Endothelial cell of umbilical vein (primary cell): ENCODE measurements at regions not wholly inside any gene's neighbourhood (a gene's known extent, or its start where the extent isn't known, plus 50 kb on each side); places are given as distances from the start of the nearest gene placed in this dataset.

Source experiments
- BruUV-seq: library from RNA; stranded (reverse); fragments of 400-500 nt; replicated peaks from 2 replicates; lab custom pipeline; 2021; lab: Mats Ljungman, UMichigan
- CTCF ChIA-PET: fragments of 300-600, 350-600 bp; sonication (Branson Sonifier 250); formaldehyde crosslinking; loops from one replicate; lab custom pipeline; 2021; ENCODE audit warnings: antibody characterized with exemption, inconsistent platforms; lab: Charles Lee
- POLR2A ChIA-PET: fragments of 300-600, 350-600 bp; sonication (Branson Sonifier 250); formaldehyde crosslinking; loops from one replicate; lab custom pipeline; 2021; ENCODE audit warnings: antibody characterized with exemption, inconsistent platforms; lab: Charles Lee
- DNase-seq: peaks from one replicate; pipeline ENCODE4 v3.0.0-alpha.2; 2011; ENCODE audit warnings: low read depth, low spot score
- FAIRE-seq: peaks from 2 replicates; lab custom pipeline; 2011; peaks lifted over from hg19 to GRCh38; lab: Jason Lieb, UNC
- H2AFZ ChIP-seq: 2 replicates; pipeline ENCODE4 v1.6.0; 2012; ENCODE audit warnings: low read depth, low read length, control low read depth, inconsistent platforms
- H3K27ac ChIP-seq: 2 replicates; pipeline ENCODE4 v1.5.1; 2011; ENCODE audit warnings: low read depth, mild to moderate bottlenecking, control low read depth, low read length, moderate library complexity; ENCODE audit not compliant: insufficient read depth
- H3K27me3 ChIP-seq, 2 experiments: 2 replicates each; pipeline versions ENCODE4 v1.6.0 to v1.6.1; 2011; ENCODE audit warnings: low read length in 2 of 2, mixed read lengths in 1 of 2; ENCODE audit not compliant: control insufficient read depth in 2 of 2, insufficient read depth in 2 of 2
- H3K36me3 ChIP-seq, 2 experiments: 2 replicates in 1 of 2; 3 replicates in 1 of 2; pipeline ENCODE4 v1.5.1; 2011; ENCODE audit warnings: low read length in 2 of 2, mild to moderate bottlenecking in 1 of 2, moderate library complexity in 1 of 2; ENCODE audit not compliant: control insufficient read depth in 2 of 2, insufficient read depth in 2 of 2; ENCODE audit errors: extremely low read depth in 1 of 2
- H3K4me1 ChIP-seq: 3 replicates; pipeline ENCODE4 v1.5.1; 2011; ENCODE audit warnings: mild to moderate bottlenecking, low read length; ENCODE audit not compliant: control insufficient read depth, insufficient read depth; ENCODE audit errors: extremely low read depth
- H3K4me2 ChIP-seq: 2 replicates; pipeline ENCODE4 v1.6.1; 2011; ENCODE audit warnings: low read length, control low read depth, mixed read lengths; ENCODE audit not compliant: insufficient read depth
- H3K4me3 ChIP-seq, 3 experiments: fragments of 200-600 bp in 1 of 3; sonication (generic), shearing (Covaris generic) in 1 of 3; replicated peaks in 1 of 3; 2 replicates each; pipeline ENCODE4 v1.5.1; 2011 to 2016; ENCODE audit warnings: control low read depth in 3 of 3, low read length in 3 of 3, mild to moderate bottlenecking in 2 of 3, inconsistent platforms in 1 of 3, low read depth in 1 of 3, moderate library complexity in 1 of 3; ENCODE audit not compliant: insufficient read depth in 1 of 3
- H3K79me2 ChIP-seq: 2 replicates; pipeline ENCODE4 v1.6.0; 2012; ENCODE audit warnings: low read length, inconsistent platforms; ENCODE audit not compliant: control insufficient read depth, insufficient read depth
- H3K9ac ChIP-seq: replicated peaks from 2 replicates; pipeline ENCODE3; 2011; ENCODE audit warnings: low read length, control low read depth; ENCODE audit not compliant: insufficient read depth; ENCODE audit errors: extremely low read depth
- H3K9me1 ChIP-seq: replicated peaks from 3 replicates; pipeline ENCODE4 v1.6.0; 2011; ENCODE audit warnings: mild to moderate bottlenecking, low read length; ENCODE audit not compliant: control insufficient read depth, insufficient read depth; ENCODE audit errors: extremely low read depth
- H3K9me3 ChIP-seq: replicated peaks from 2 replicates; pipeline ENCODE4 v1.5.1; 2012; ENCODE audit warnings: low read length, inconsistent platforms; ENCODE audit not compliant: control insufficient read depth, insufficient read depth
- H4K20me1 ChIP-seq: replicated peaks from 2 replicates; pipeline ENCODE3; 2011; ENCODE audit warnings: mild to moderate bottlenecking, low read length; ENCODE audit not compliant: control insufficient read depth, insufficient read depth; ENCODE audit errors: extremely low read depth
- EZH2 ChIP-seq: IDR thresholded peaks from 2 replicates; pipeline ENCODE4 v1.6.1; 2012; ENCODE audit warnings: borderline replicate concordance, low read depth, mild to moderate bottlenecking, moderate library complexity, low read length, inconsistent platforms; ENCODE audit not compliant: severe bottlenecking
- FOS ChIP-seq: IDR thresholded peaks from 2 replicates; pipeline ENCODE4 v1.6.1; 2011; ENCODE audit warnings: mild to moderate bottlenecking, low read length, moderate library complexity, borderline replicate concordance; ENCODE audit not compliant: insufficient read depth
- GATA2 ChIP-seq: IDR thresholded peaks from 2 replicates; pipeline ENCODE4 v1.7.0; 2011; ENCODE audit warnings: low read depth, mild to moderate bottlenecking, moderate library complexity, mixed read lengths, low read length; ENCODE audit not compliant: insufficient read length, insufficient read depth
- JUN ChIP-seq: IDR thresholded peaks from 2 replicates; pipeline ENCODE4 v1.6.1; 2011; ENCODE audit warnings: borderline replicate concordance, low read depth; ENCODE audit not compliant: insufficient read length, insufficient read depth
- MYC ChIP-seq: IDR thresholded peaks from one replicate; pipeline ENCODE4 v1.6.1; 2011; ENCODE audit warnings: mild to moderate bottlenecking, low read depth, low read length
- POLR2A ChIP-seq: IDR thresholded peaks from 2 replicates; pipeline ENCODE4 v1.6.1; 2012; ENCODE audit warnings: low read depth, mild to moderate bottlenecking, control low read depth, low read length
- POLR2AphosphoS5 ChIP-seq: IDR thresholded peaks from 2 replicates; pipeline ENCODE4 v1.6.1; 2012; ENCODE audit warnings: low read depth, mild to moderate bottlenecking, control low read depth, low read length, moderate library complexity; ENCODE audit not compliant: insufficient read depth
- dilution Hi-C: fragments of 300-500 bp; cut with MboI; formaldehyde crosslinking; loops from one replicate; pipeline ENCODE4 v1.15.0; 2019; ENCODE audit warnings: low sequenced_read_pairs; ENCODE audit not compliant: extremely low pct_ligation_motif_present
- intact Hi-C: fragments of 100-400 bp; cut with micrococcal nuclease; formaldehyde crosslinking; loops from one replicate; pipeline ENCODE4 v1.10.0; 2022
- TF ChIP-seq, protein P1 (sequence below): IDR thresholded peaks from 2 replicates; pipeline ENCODE4 v1.6.1; 2011; ENCODE audit not compliant: insufficient read depth, insufficient read length
- TF ChIP-seq, protein P2 (sequence below), 2 donors: IDR thresholded peaks; 1 replicate in 1 of 2; 2 replicates in 1 of 2; pipeline ENCODE4 v1.5.1; 2011; ENCODE audit warnings: low read length in 2 of 2, mild to moderate bottlenecking in 2 of 2, moderate library complexity in 2 of 2, control low read depth in 1 of 2, inconsistent platforms in 1 of 2, low read depth in 1 of 2; ENCODE audit not compliant: insufficient read depth in 1 of 2; ENCODE audit errors: extremely low read depth in 1 of 2

GRCh38 chr5:54748527-54748926 lies 231.0 kb downstream of the SNX18 start:
- H3K9me3 ChIP-seq = no peaks in the 10 kb centered on the region
- no peaks in the 10 kb centered on the region for H4K20me1 ChIP-seq
- no peak overlapping the region for H3K27ac ChIP-seq
- no peak overlapping the region for H3K4me2 ChIP-seq
- no peak overlapping the region for H3K9ac ChIP-seq
- no peak for FAIRE-seq
- CTCF ChIA-PET = interaction anchor here (0.8 kb wide), 1 partner anchor 12 kb away, joined by 4 read pairs; no protein-coding TSS in a partner anchor
- no peaks in the 10 kb centered on the region for H3K9me1 ChIP-seq
- no peaks in the 10 kb centered on the region for H3K36me3 ChIP-seq
- H2AFZ ChIP-seq = no peak overlapping the region
- intact Hi-C loops (no loop called here), dilution Hi-C loops (no loop called here)
- no TSS peak for BruUV-seq
- peaks cover 11% of the 10 kb centered on the region for H3K4me1 ChIP-seq
- no peaks in the 10 kb centered on the region for H3K27me3 ChIP-seq
- no peaks in the 10 kb centered on the region for H3K79me2 ChIP-seq
- no peak for DNase-seq
- H3K4me3 ChIP-seq = no peak overlapping the region
- POLR2A ChIA-PET = interaction anchor here (2.0 kb wide), 1 partner anchor 8 kb away, joined by 4 read pairs; no protein-coding TSS in a partner anchor
- TF ChIP-seq JUN (no peak), POLR2AphosphoS5 (no peak), GATA2 (no peak), MYC (no peak), EZH2 (no peak), POLR2A (no peak), FOS (no peak)
- TF ChIP-seq, protein P1, sequence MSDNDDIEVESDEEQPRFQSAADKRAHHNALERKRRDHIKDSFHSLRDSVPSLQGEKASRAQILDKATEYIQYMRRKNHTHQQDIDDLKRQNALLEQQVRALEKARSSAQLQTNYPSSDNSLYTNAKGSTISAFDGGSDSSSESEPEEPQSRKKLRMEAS = no peak
- TF ChIP-seq, protein P2, sequence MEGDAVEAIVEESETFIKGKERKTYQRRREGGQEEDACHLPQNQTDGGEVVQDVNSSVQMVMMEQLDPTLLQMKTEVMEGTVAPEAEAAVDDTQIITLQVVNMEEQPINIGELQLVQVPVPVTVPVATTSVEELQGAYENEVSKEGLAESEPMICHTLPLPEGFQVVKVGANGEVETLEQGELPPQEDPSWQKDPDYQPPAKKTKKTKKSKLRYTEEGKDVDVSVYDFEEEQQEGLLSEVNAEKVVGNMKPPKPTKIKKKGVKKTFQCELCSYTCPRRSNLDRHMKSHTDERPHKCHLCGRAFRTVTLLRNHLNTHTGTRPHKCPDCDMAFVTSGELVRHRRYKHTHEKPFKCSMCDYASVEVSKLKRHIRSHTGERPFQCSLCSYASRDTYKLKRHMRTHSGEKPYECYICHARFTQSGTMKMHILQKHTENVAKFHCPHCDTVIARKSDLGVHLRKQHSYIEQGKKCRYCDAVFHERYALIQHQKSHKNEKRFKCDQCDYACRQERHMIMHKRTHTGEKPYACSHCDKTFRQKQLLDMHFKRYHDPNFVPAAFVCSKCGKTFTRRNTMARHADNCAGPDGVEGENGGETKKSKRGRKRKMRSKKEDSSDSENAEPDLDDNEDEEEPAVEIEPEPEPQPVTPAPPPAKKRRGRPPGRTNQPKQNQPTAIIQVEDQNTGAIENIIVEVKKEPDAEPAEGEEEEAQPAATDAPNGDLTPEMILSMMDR (IDR thresholded peaks at IDR 0.05; ENCODE audit: extremely low read depth in 1 of 2, insufficient read depth in 1 of 2, low read depth in 1 of 2, low read length in 2 of 2) = no peak
